ENCODE measurements at regions not wholly inside any gene's neighbourhood (a gene's known extent, or its start where the extent isn't known, plus 50 kb on each side); places are given as distances from the start of the nearest gene placed in this dataset.

GRCh38 chr2:120473522-120474271 lies 127.8 kb downstream of the INHBB start:
- DNase-seq (ENCODE audit: extremely low spot score in 2 of 2), result no peak
- Histone ChIP-seq H3K4me1 (peaks cover 35% of the 10 kb centered on the region), H3K36me3 (no peaks in the 10 kb centered on the region), H3K4me3 (no peak overlapping the region), H3K9me3 (no peaks in the 10 kb centered on the region), H3K27me3 (no peaks in the 10 kb centered on the region), H3K27ac (peak overlapping the region; percentile 20)
- TF ChIP-seq POLR2A (IDR thresholded peaks at IDR 0.05), result no peak
- TF ChIP-seq POLR2AphosphoS5 (IDR thresholded peaks at IDR 0.05; ENCODE audit: insufficient read depth in 1 of 2, low read depth in 1 of 2), result no peak
- TF ChIP-seq, protein P1, sequence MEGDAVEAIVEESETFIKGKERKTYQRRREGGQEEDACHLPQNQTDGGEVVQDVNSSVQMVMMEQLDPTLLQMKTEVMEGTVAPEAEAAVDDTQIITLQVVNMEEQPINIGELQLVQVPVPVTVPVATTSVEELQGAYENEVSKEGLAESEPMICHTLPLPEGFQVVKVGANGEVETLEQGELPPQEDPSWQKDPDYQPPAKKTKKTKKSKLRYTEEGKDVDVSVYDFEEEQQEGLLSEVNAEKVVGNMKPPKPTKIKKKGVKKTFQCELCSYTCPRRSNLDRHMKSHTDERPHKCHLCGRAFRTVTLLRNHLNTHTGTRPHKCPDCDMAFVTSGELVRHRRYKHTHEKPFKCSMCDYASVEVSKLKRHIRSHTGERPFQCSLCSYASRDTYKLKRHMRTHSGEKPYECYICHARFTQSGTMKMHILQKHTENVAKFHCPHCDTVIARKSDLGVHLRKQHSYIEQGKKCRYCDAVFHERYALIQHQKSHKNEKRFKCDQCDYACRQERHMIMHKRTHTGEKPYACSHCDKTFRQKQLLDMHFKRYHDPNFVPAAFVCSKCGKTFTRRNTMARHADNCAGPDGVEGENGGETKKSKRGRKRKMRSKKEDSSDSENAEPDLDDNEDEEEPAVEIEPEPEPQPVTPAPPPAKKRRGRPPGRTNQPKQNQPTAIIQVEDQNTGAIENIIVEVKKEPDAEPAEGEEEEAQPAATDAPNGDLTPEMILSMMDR (IDR thresholded peaks at IDR 0.05), result no peak
- intact Hi-C loops (cut with DNase I), result no loop called here

DNA sequence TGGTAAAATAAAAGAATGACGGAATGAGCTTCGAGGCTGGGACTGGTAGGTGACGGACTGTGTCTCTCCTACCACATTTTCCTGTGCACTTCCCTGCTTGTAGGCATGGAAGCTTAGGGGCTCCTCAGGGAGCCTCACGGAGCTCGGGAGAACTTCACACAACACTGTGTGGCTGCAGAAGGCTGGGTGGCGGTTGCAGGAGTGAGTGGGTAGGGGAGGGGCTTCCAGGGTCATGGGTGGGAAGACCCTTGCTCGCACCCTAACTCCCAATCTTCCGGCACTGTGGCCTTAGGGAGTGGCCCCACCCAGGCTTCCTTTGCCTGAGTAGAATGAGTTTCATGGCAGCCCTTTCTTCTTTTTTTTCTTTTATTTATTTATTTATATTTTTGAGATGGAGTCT lies 128.6 kb downstream of the INHBB start:
- no peak for TF ChIP-seq POLR2AphosphoS5 (IDR thresholded peaks at IDR 0.05; ENCODE audit: insufficient read depth in 1 of 2, low read depth in 1 of 2)
- TF ChIP-seq POLR2A (IDR thresholded peaks at IDR 0.05), result no peak
- TF ChIP-seq, protein P1 (IDR thresholded peaks at IDR 0.05), result no peak
- no peak for DNase-seq (ENCODE audit: extremely low spot score in 2 of 2)
- Histone ChIP-seq H3K36me3 (no peaks in the 10 kb centered on the region), H3K27me3 (no peaks in the 10 kb centered on the region), H3K27ac (no peak overlapping the region), H3K9me3 (no peaks in the 10 kb centered on the region), H3K4me3 (no peak overlapping the region), H3K4me1 (peaks cover 27% of the 10 kb centered on the region)
- intact Hi-C loops (cut with DNase I), result no loop called here

- Histone ChIP-seq H3K27me3 (no peaks in the 10 kb centered on the region), H3K4me1 (peaks cover 11% of the 10 kb centered on the region), H3K9me3 (no peaks in the 10 kb centered on the region), H3K27ac (no peak overlapping the region), H3K4me3 (no peak overlapping the region), H3K36me3 (no peaks in the 10 kb centered on the region)
- intact Hi-C loops (cut with DNase I), result no loop called here
- no peak for DNase-seq (ENCODE audit: extremely low spot score in 2 of 2)
- TF ChIP-seq POLR2A (IDR thresholded peaks at IDR 0.05) (no peak), POLR2AphosphoS5 (IDR thresholded peaks at IDR 0.05; ENCODE audit: insufficient read depth in 1 of 2, low read depth in 1 of 2) (no peak)
- TF ChIP-seq, protein P1 (IDR thresholded peaks at IDR 0.05), result no peak
Observed at GRCh38 chr2:120476141-120476540, 130.2 kb downstream of the INHBB start.

DNA sequence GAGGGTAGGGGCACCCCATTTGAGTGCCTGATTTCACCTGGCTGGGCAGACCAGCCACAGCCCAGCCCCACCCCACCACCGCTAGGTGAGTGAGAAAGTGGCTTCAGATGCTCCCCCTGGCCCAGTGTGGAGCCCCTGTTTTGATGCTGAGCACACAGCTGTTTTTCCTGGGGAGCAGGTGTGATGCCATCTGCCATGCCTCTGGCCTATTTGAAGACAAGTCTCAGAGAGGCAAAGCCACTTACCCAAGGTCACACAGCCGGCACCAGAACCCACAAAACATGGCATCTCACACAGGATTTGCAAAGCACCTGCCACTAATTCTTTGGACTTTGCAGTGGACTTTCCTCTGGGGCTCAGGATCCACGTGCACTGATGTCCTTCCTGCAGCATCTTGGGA lies 131.3 kb downstream of the INHBB start:
- H3K9me3 ChIP-seq, result no peaks in the 10 kb centered on the region
- no peak for TF ChIP-seq POLR2A (IDR thresholded peaks at IDR 0.05)
- TF ChIP-seq, protein P1 (IDR thresholded peaks at IDR 0.05), result no peak
- TF ChIP-seq POLR2AphosphoS5 (IDR thresholded peaks at IDR 0.05; ENCODE audit: insufficient read depth in 1 of 2, low read depth in 1 of 2), result no peak
- intact Hi-C loops (cut with DNase I), result no loop called here
- DNase-seq (ENCODE audit: extremely low spot score in 2 of 2), result no peak
- H3K27me3 ChIP-seq, result no peaks in the 10 kb centered on the region
- no peak overlapping the region for H3K4me3 ChIP-seq
- H3K4me1 ChIP-seq, result peaks cover 8% of the 10 kb centered on the region
- H3K36me3 ChIP-seq, result no peaks in the 10 kb centered on the region
- H3K27ac ChIP-seq, result no peak overlapping the region

- H3K9me3 ChIP-seq, result no peaks in the 10 kb centered on the region
- DNase-seq (ENCODE audit: extremely low spot score in 2 of 2), result no peak
- intact Hi-C loops (cut with DNase I), result no loop called here
- no peak overlapping the region for H3K4me3 ChIP-seq
- no peaks in the 10 kb centered on the region for H3K36me3 ChIP-seq
- no peaks in the 10 kb centered on the region for H3K27me3 ChIP-seq
- H3K4me1 ChIP-seq, result peaks cover 8% of the 10 kb centered on the region
- TF ChIP-seq POLR2A (IDR thresholded peaks at IDR 0.05) (no peak), POLR2AphosphoS5 (IDR thresholded peaks at IDR 0.05; ENCODE audit: insufficient read depth in 1 of 2, low read depth in 1 of 2) (no peak)
- TF ChIP-seq, protein P1 (IDR thresholded peaks at IDR 0.05), result no peak
- H3K27ac ChIP-seq, result no peak overlapping the region
Observed at GRCh38 chr2:120477831-120478481, 132.0 kb downstream of the INHBB start.

Data from vagina (tissue), 2 donors.